Ascending aorta (tissue), 2 donors: ENCODE measurements at regions not wholly inside any gene's neighbourhood (a gene's known extent, or its start where the extent isn't known, plus 50 kb on each side); places are given as distances from the start of the nearest gene placed in this dataset.

Experiments
- DNase-seq, 2 donors: peaks; one replicate each; pipeline ENCODE4 v3.0.0-alpha.2; 2019; ENCODE audit warnings: low spot score in 2 of 2
- H3K27ac ChIP-seq, 2 donors: fragments of 200-600 bp; sonication (generic); one replicate each; pipeline ENCODE4 v1.5.1; 2016 to 2017; ENCODE audit warnings: mild to moderate bottlenecking in 1 of 2
- H3K27me3 ChIP-seq: fragments of 200-600 bp; sonication (generic); one replicate; pipeline ENCODE4 v1.5.1; 2017
- H3K36me3 ChIP-seq, 2 donors: fragments of 200-600 bp; sonication (generic); one replicate each; pipeline ENCODE4 v1.5.1; 2016
- H3K4me1 ChIP-seq, 2 donors: fragments of 200-600 bp; sonication (generic); one replicate each; pipeline ENCODE4 v1.5.1; 2016 to 2017; ENCODE audit warnings: mild to moderate bottlenecking in 1 of 2
- H3K4me3 ChIP-seq, 2 donors: fragments of 200-600 bp; sonication (generic); one replicate each; pipeline ENCODE4 v1.5.1; 2016 to 2017; ENCODE audit warnings: mild to moderate bottlenecking in 1 of 2
- H3K9me3 ChIP-seq, 2 donors: fragments of 200-600 bp; sonication (generic); one replicate each; pipeline ENCODE4 v1.5.1; 2016
- CTCF ChIP-seq, 3 experiments: fragments of 200-600 bp in 2 of 3; fragments of 450-650 bp in 1 of 3; sonication (generic) in 2 of 3; IDR thresholded peaks; one replicate each; pipeline ENCODE4 v1.5.1; 2016 to 2019; ENCODE audit warnings: antibody characterized with exemption in 3 of 3, mild to moderate bottlenecking in 1 of 3, moderate library complexity in 1 of 3
- intact Hi-C: fragments of 100-400 bp; cut with DNase I; formaldehyde crosslinking; loops from one replicate; pipeline ENCODE4 v1.15.1; 2023

GRCh38 chr13:68428292-68428691 lies 1198.2 kb upstream of the PCDH9 start:
- H3K27ac ChIP-seq = no peak overlapping the region
- H3K4me3 ChIP-seq = no peak overlapping the region
- TF ChIP-seq CTCF (IDR thresholded peaks at IDR 0.05) = no peak
- no peaks in the 10 kb centered on the region for H3K9me3 ChIP-seq
- H3K36me3 ChIP-seq = no peaks in the 10 kb centered on the region
- DNase-seq = no peak
- intact Hi-C loops = no loop called here
- H3K4me1 ChIP-seq = no peaks in the 10 kb centered on the region
- no peaks in the 10 kb centered on the region for H3K27me3 ChIP-seq

- TF ChIP-seq CTCF (IDR thresholded peaks at IDR 0.05) = no peak
- intact Hi-C loops = no loop called here
- no peak overlapping the region for H3K4me3 ChIP-seq
- H3K27ac ChIP-seq = no peak overlapping the region
- peaks cover 0 to 2% of the 10 kb centered on the region in 2 donors for H3K9me3 ChIP-seq
- H3K27me3 ChIP-seq = no peaks in the 10 kb centered on the region
- no peaks in the 10 kb centered on the region for H3K4me1 ChIP-seq
- no peaks in the 10 kb centered on the region for H3K36me3 ChIP-seq
- no peak for DNase-seq
Observed at GRCh38 chr13:68417801-68418200, 1187.7 kb upstream of the PCDH9 start.

GRCh38 chr13:68410007-68410406 lies 1179.9 kb upstream of the PCDH9 start:
- Histone ChIP-seq H3K9me3 (no peaks in the 10 kb centered on the region), H3K27me3 (no peaks in the 10 kb centered on the region), H3K4me3 (no peak overlapping the region), H3K27ac (no peak overlapping the region), H3K4me1 (no peaks in the 10 kb centered on the region), H3K36me3 (no peaks in the 10 kb centered on the region)
- no peak for TF ChIP-seq CTCF (IDR thresholded peaks at IDR 0.05)
- intact Hi-C loops = no loop called here
- no peak for DNase-seq

- intact Hi-C loops = no loop called here
- TF ChIP-seq CTCF (IDR thresholded peaks at IDR 0.05) = no peak
- H3K4me3 ChIP-seq = no peak overlapping the region
- H3K36me3 ChIP-seq = no peaks in the 10 kb centered on the region
- no peaks in the 10 kb centered on the region for H3K9me3 ChIP-seq
- no peaks in the 10 kb centered on the region for H3K4me1 ChIP-seq
- DNase-seq = no peak
- no peaks in the 10 kb centered on the region for H3K27me3 ChIP-seq
- no peak overlapping the region for H3K27ac ChIP-seq
Observed at GRCh38 chr13:68390987-68391386, 1160.9 kb upstream of the PCDH9 start.

- no peaks in the 10 kb centered on the region for H3K9me3 ChIP-seq
- H3K27ac ChIP-seq = no peak overlapping the region
- H3K36me3 ChIP-seq = no peaks in the 10 kb centered on the region
- H3K27me3 ChIP-seq = no peaks in the 10 kb centered on the region
- no peaks in the 10 kb centered on the region for H3K4me1 ChIP-seq
- intact Hi-C loops = no loop called here
- no peak overlapping the region for H3K4me3 ChIP-seq
- TF ChIP-seq CTCF (IDR thresholded peaks at IDR 0.05) = no peak
- DNase-seq = no peak
Observed at GRCh38 chr13:68386808-68387207, 1156.7 kb upstream of the PCDH9 start.
